ENCODE measurements at regions not wholly inside any gene's neighbourhood (a gene's known extent, or its start where the extent isn't known, plus 50 kb on each side); places are given as distances from the start of the nearest gene placed in this dataset.

- TF ChIP-seq, protein P1, sequence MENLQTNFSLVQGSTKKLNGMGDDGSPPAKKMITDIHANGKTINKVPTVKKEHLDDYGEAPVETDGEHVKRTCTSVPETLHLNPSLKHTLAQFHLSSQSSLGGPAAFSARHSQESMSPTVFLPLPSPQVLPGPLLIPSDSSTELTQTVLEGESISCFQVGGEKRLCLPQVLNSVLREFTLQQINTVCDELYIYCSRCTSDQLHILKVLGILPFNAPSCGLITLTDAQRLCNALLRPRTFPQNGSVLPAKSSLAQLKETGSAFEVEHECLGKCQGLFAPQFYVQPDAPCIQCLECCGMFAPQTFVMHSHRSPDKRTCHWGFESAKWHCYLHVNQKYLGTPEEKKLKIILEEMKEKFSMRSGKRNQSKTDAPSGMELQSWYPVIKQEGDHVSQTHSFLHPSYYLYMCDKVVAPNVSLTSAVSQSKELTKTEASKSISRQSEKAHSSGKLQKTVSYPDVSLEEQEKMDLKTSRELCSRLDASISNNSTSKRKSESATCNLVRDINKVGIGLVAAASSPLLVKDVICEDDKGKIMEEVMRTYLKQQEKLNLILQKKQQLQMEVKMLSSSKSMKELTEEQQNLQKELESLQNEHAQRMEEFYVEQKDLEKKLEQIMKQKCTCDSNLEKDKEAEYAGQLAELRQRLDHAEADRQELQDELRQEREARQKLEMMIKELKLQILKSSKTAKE (IDR thresholded peaks at IDR 0.05; ENCODE audit: low read depth, poor library complexity, severe bottlenecking), result no peak
Observed at GRCh38 chr2:136295168-136295567, 177.2 kb upstream of the CXCR4 start (continued).

DNA sequence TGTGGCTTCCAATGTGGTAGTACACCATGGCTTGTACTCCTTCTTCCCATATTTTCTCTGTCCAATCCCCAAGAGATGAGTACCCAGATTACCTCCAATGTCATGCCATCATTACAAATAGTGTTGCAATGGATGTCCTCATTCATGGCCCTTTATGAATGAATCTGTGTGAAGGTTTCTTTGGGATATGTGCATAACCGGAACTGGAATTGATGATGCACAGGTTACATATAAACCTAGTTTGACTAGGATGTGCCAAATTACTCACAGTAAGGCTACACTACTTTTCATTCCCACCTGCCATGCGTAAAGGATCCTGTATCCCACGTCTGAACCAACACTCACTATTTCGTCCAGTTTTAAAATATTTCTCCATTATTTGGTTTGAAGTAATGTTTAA is 173.9 kb upstream of the CXCR4 start:
- ChIA-PET CTCF (no interaction called here), RAD21 (ENCODE audit: unreplicated experiment) (no interaction called here), SMC1A (ENCODE audit: uncharacterized antibody, unreplicated experiment) (no interaction called here), POLR2A (no interaction called here)
- no peaks in the 10 kb centered on the region for H3K27me3 ChIP-seq (replicated peaks in 1 of 2; ENCODE audit: control insufficient read depth in 2 of 2, insufficient read depth in 2 of 2, low read length in 1 of 2)
- no peaks in the 10 kb centered on the region for H3K79me2 ChIP-seq (ENCODE audit: control insufficient read depth, insufficient read depth, low read length)
- no peak for DNase-seq (ENCODE audit: low read depth, low spot score)
- ATAC-seq, result no peak
- BruUV-seq (replicated peaks), result no TSS peak
- intact Hi-C loops (cut with micrococcal nuclease; ENCODE audit: unreplicated experiment), result no loop called here
- 71% methylated on average over 4 of the region's 4 CpGs for WGBS (ENCODE audit: insufficient coverage, insufficient replicate concordance, low lambda C conversion rate, missing lambda C conversion rate)
- H3K9ac ChIP-seq (ENCODE audit: control insufficient read depth, insufficient read depth, low read length), result no peak overlapping the region
- TF ChIP-seq SMAD1 (IDR thresholded peaks at IDR 0.05; ENCODE audit: low read depth, partially characterized antibody), result no peak
- TF ChIP-seq NBN (IDR thresholded peaks at IDR 0.05), result no peak
- TF ChIP-seq BHLHE40 (IDR thresholded peaks at IDR 0.05; ENCODE audit: borderline replicate concordance in 1 of 2, low read depth in 2 of 2, low read length in 1 of 2), result no peak
- no peak for TF ChIP-seq KAT2A (conservative IDR thresholded peaks at IDR 0.05; ENCODE audit: control insufficient read depth, low read depth, low read length)
- TF ChIP-seq CBFB (IDR thresholded peaks at IDR 0.05; ENCODE audit: low read depth), result no peak
- TF ChIP-seq EED (IDR thresholded peaks at IDR 0.05; ENCODE audit: low read depth), result no peak
- H3K9me3 ChIP-seq (replicated peaks; ENCODE audit: control insufficient read depth, insufficient read depth, low read length), result no peaks in the 10 kb centered on the region
- no peaks in the 10 kb centered on the region for H3K36me3 ChIP-seq (ENCODE audit: control insufficient read depth in 2 of 2, insufficient read depth in 2 of 2, low read length in 1 of 2)
- no peak overlapping the region for H3K4me3 ChIP-seq
- FAIRE-seq, result no peak
- in situ Hi-C loops (cut with MboI), result no loop called here
- no peaks in the 10 kb centered on the region for H3K4me1 ChIP-seq (ENCODE audit: control insufficient read depth, insufficient read depth, low read length)
- H3K27ac ChIP-seq (ENCODE audit: control insufficient read depth, insufficient read depth), result no peak overlapping the region
- H4K20me1 ChIP-seq (ENCODE audit: control insufficient read depth, insufficient read depth), result no peaks in the 10 kb centered on the region
- no peak overlapping the region for H3K4me2 ChIP-seq (ENCODE audit: control insufficient read depth, insufficient read depth)
- no peak overlapping the region for H2AFZ ChIP-seq (ENCODE audit: control insufficient read depth, low read depth, low read length)

Measured in GM12878 (cell line).